Lower leg skin (tissue), 4 donors: ENCODE measurements at regions not wholly inside any gene's neighbourhood (a gene's known extent, or its start where the extent isn't known, plus 50 kb on each side); places are given as distances from the start of the nearest gene placed in this dataset.

Experiments
- DNase-seq, 2 donors: peaks; one replicate each; pipeline ENCODE4 v3.0.0-alpha.2; 2019; ENCODE audit warnings: low spot score in 2 of 2
- H3K4me3 ChIP-seq: fragments of 200-600 bp; sonication (generic); 2 replicates; pipeline ENCODE4 v1.5.1; 2017; ENCODE audit warnings: mild to moderate bottlenecking, low read depth; ENCODE audit not compliant: poor library complexity, severe bottlenecking
- CTCF ChIP-seq, 3 donors: fragments of 450-650 bp; IDR thresholded peaks; one replicate each; pipeline ENCODE4 v1.5.1; 2016; ENCODE audit warnings: antibody characterized with exemption in 3 of 3, mild to moderate bottlenecking in 3 of 3, moderate library complexity in 2 of 3
- POLR2A ChIP-seq, 2 donors: fragments of 450-650 bp; IDR thresholded peaks; one replicate each; pipeline ENCODE4 v1.6.1; 2016 to 2017; ENCODE audit warnings: antibody characterized with exemption in 2 of 2, mild to moderate bottlenecking in 1 of 2, moderate library complexity in 1 of 2
- WGBS, 2 donors: methylation state at CpG; one replicate each; pipeline ENCODE4 v1.1.5; 2018; 5-methylcytosine and 5-hydroxymethylcytosine counted together
- intact Hi-C: fragments of 100-400 bp; cut with DNase I; formaldehyde crosslinking; loops from one replicate; pipeline ENCODE4 v1.15.0; 2023; ENCODE audit warnings: low total_unique reads

- intact Hi-C loops = no loop called here
- 92 to 96% methylated on average over 7 to 20 of the region's 22 CpGs for WGBS, 2 donors
- TF ChIP-seq POLR2A (IDR thresholded peaks at IDR 0.05) = no peak
- no peak for TF ChIP-seq CTCF (IDR thresholded peaks at IDR 0.05)
- H3K4me3 ChIP-seq = no peak overlapping the region
- DNase-seq = no peak
Measured at GRCh38 chrX:25805744-25806143, 332.4 kb upstream of the MAGEB18 start.

GRCh38 chrX:25807022-25807421, 331.1 kb upstream of the MAGEB18 start:
- no peak overlapping the region for H3K4me3 ChIP-seq
- no peak for TF ChIP-seq CTCF (IDR thresholded peaks at IDR 0.05)
- 63 to 77% methylated on average over 2 of the region's 2 CpGs for WGBS, 2 donors
- DNase-seq = no peak
- intact Hi-C loops = no loop called here

DNA sequence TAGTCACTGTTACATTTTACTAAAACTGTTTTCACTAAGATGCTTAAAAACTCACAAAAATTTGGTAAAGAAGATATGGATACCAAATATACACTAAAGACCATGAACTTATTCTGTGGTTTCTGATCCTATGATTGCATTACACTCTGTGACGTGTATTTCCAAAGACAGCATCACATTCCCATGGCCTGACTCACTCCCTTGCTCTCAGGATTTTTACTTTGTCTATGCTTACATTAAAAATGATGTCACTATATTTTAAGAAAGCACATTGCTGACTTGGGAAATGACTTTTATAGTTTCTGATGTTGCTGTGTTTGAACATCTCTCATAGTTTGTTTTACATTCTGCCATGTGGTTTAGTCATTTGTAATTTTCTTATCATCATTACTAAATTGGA, 327.9 kb upstream of the MAGEB18 start:
- 30 to 41% methylated on average over 1 of the region's 1 CpG for WGBS, 2 donors
- H3K4me3 ChIP-seq = no peak overlapping the region
- DNase-seq = no peak
- intact Hi-C loops = no loop called here
- TF ChIP-seq POLR2A (IDR thresholded peaks at IDR 0.05) (no peak), CTCF (IDR thresholded peaks at IDR 0.05) (no peak)

- DNase-seq = no peak
- intact Hi-C loops = no loop called here
- TF ChIP-seq POLR2A (IDR thresholded peaks at IDR 0.05) = no peak
- TF ChIP-seq CTCF (IDR thresholded peaks at IDR 0.05) = no peak
- WGBS, 2 donors = 56 to 72% methylated on average over 3 of the region's 3 CpGs
- H3K4me3 ChIP-seq = no peak overlapping the region
Measured at GRCh38 chrX:25819879-25820278, 318.3 kb upstream of the MAGEB18 start.

GRCh38 chrX:25851141-25851540, 287.0 kb upstream of the MAGEB18 start:
- no peak for TF ChIP-seq CTCF (IDR thresholded peaks at IDR 0.05)
- TF ChIP-seq POLR2A (IDR thresholded peaks at IDR 0.05) = no peak
- DNase-seq = no peak
- WGBS, 2 donors = 19 to 47% methylated on average over 3 of the region's 3 CpGs
- intact Hi-C loops = no loop called here
- no peak overlapping the region for H3K4me3 ChIP-seq

GRCh38 chrX:25853002-25853479, 285.1 kb upstream of the MAGEB18 start:
- no peak overlapping the region for H3K4me3 ChIP-seq
- no peak for DNase-seq
- no peak for TF ChIP-seq CTCF (IDR thresholded peaks at IDR 0.05)
- no peak for TF ChIP-seq POLR2A (IDR thresholded peaks at IDR 0.05)
- 24 to 29% methylated on average over 3 of the region's 3 CpGs for WGBS, 2 donors
- intact Hi-C loops = no loop called here
